ENCODE measurements at regions not wholly inside any gene's neighbourhood (a gene's known extent, or its start where the extent isn't known, plus 50 kb on each side); places are given as distances from the start of the nearest gene placed in this dataset.
"Not testable (repeated sequence)": the region's sequence is repeated elsewhere in the genome, so short reads cannot be mapped to it uniquely, and the experiment has no call there.

DNA sequence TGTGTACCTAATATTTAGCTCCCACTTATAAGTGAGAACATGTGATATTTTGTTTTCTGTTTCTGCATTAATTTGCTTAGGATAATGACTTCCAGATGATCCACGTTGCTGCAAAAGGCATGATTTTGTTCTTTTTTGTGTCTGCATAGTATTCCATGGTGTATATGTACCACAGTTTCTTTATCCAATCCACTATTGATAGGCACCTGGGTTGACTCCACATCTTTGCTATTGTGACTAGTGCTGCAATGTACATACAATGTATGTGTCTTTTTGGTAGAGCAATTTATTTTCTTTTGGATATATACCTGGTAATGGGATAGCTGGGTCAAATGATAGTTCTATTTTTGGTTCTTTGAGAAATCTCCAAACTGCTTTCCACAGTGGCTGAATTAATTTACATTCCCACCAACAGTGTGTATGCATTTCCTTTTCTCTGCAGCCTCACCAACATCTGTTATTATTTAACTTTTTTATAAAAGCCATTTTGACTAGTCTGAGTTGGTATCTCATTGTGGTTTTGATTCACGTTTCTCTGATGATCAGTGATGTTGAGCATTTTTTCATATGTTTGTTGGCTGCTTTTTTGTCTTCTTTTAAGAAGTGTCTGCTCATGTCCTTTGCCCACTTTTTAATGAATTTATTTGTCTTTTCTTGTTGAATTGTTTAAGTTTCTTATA, 102.8 kb upstream of the GAS1 start:
- not testable (repeated sequence) for DNase-seq (ENCODE audit: low spot score)

- DNase-seq (ENCODE audit: low spot score): no peak
These were observed 107.8 kb upstream of the GAS1 start for GRCh38 chr9:87054999-87055686.

- DNase-seq (ENCODE audit: low spot score): no peak
These were observed 112.5 kb upstream of the GAS1 start for GRCh38 chr9:87059772-87060171.

GRCh38 chr9:87062746-87063145, 115.4 kb upstream of the GAS1 start:
- no peak for DNase-seq (ENCODE audit: low spot score)

- DNase-seq (ENCODE audit: low spot score): no peak
These were observed 115.9 kb upstream of the GAS1 start for GRCh38 chr9:87063246-87063645.

- DNase-seq (ENCODE audit: low spot score): no peak
These were observed 116.6 kb upstream of the GAS1 start for GRCh38 chr9:87063871-87064270.

DNA sequence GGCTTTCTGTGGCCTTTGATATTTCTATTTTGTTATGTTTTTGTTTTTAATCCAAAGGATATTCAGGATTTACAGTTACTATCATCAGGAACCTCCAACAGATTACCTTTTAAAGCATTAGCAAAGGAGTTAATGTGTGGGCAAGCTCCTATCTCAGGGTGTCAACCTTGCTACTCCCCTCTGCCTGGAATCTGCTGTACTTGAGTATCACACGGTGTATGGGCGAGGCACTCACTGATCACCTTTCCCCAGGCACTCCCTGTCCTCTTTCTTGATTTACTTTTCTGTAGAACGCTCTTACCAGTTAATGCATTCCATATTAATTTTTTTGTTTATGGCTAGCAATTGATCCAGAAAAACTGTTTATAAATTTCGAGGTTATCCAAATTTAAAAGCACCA, 117.0 kb upstream of the GAS1 start:
- DNase-seq (ENCODE audit: low spot score): no peak

DNA sequence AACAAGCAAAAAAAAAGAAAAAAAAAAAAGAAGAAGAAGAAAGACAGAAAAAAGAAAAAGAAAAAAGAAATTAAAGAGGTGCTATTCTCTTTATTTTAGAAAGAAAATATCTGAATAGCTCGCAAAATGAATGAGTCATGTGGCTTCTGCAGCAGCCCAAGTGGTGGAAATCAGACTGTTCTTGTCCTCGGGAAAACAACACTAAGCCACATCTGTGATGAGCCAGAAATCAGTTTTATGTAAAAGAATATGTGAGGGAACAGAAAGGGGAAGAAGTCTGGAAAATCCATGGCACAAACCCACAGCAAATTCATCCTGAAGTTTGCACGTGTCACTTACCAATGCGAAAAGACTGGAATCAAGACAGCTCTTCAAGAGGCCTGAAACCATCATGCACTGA, 118.7 kb upstream of the GAS1 start:
- no peak for DNase-seq (ENCODE audit: low spot score)

- no peak for DNase-seq (ENCODE audit: low spot score)
These were observed 120.1 kb upstream of the GAS1 start for GRCh38 chr9:87067426-87067825.

GRCh38 chr9:87068177-87068840, 121.0 kb upstream of the GAS1 start:
- DNase-seq (ENCODE audit: low spot score): no peak

- DNase-seq (ENCODE audit: low spot score): no peak
These were observed 122.4 kb upstream of the GAS1 start for GRCh38 chr9:87069690-87070089.

GRCh38 chr9:87070336-87070735, 123.0 kb upstream of the GAS1 start:
- DNase-seq (ENCODE audit: low spot score): no peak

- DNase-seq (ENCODE audit: low spot score): no peak
These were observed 124.2 kb upstream of the GAS1 start for GRCh38 chr9:87071473-87071872.

DNA sequence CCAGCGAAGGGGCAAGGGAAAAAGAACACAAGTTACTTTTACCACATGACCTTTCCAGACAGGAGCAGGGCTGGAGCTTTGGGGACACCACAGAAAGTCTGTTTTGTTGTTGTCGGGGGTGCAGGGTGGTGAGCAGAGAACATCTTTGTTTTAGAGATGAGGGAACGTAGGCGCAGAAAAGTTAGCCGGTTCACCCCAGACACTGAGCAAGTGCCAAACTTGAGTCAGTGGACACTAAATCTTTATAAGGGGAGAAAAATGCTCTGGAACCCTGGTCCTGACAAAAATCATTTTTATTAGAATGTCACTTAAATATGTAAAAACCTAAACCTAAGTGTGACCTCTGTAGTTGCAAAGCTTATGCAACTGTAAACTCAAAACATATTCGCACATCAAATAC, 126.4 kb upstream of the GAS1 start:
- no peak for DNase-seq (ENCODE audit: low spot score)

DNA sequence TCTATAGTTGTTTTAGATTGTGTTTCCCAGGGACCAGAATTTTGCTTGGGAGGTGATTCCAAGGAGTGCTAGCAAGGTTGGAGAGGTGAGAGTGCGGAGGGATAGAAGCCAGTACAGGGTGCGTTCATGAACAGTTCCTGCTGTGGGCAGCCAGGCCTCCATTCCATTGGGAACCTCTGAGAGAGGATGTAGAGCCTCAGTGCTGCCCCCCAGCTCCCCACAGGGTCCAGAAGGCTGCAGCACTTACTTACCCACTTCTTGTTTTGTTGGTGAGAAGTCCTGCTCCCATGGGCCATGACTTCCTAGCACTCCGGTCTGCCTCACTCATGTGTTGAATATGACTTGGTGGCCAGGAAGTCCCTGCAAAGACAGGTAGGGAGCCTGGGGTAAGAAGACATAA, 128.2 kb upstream of the GAS1 start:
- no peak for DNase-seq (ENCODE audit: low spot score)

GRCh38 chr9:87076825-87077224, 129.5 kb upstream of the GAS1 start:
- no peak for DNase-seq (ENCODE audit: low spot score)

DNA sequence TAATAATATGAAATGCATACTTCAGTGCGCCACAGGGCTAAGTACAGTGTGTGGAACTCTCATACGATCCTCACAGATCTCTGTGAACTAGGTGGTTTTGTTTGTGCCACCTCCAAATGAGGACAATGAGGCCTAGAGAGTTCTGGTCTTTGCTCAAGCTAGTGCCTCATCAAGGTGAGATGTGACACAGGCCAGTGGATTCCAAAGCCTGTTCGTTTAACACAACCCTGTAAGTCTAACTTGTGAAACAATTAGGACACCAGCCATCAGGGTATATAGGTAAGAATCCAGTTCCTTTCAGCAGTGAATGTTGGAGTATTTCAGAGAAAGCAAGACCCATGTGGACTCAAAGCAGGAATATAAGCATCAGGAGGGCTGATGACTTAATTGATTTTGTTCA, 130.7 kb upstream of the GAS1 start:
- DNase-seq (ENCODE audit: low spot score): no peak

DNA sequence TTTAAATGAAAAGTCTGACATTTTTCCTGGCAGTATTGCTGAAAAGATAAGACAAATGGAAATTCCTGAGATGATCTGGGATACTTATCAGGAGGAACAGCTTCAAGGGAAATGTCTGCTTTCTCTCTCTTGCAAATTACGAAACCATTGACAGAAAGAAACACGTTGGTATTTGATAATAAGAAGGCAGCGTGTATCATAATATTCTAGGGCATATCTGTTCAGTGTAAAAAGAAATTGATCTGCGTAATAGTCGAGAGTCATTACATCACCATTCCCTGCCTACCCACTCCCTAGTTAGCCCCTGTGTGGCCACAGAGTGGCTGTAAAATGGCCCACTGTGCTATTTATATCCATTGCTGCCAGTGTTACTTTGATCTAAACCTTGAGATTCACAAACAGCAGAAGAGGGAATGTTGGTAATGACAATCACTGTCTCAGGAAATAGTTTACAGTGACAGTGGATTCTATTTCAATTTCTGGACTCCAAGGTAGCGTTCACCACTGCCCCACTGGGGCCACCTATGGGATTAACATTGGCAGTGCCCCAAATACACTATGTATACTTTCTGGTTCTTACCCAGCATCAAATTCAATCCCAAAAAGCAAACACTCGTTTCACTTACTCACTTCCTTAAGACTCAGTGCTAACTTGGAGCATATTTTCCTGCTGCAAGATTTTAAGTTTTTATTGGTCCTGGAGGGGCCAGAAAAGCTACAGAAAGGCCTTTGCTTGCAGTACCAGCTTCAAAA, 133.4 kb upstream of the GAS1 start:
- no peak for DNase-seq (ENCODE audit: low spot score)

GRCh38 chr9:87081503-87081902, 134.2 kb upstream of the GAS1 start:
- DNase-seq (ENCODE audit: low spot score): no peak

DNA sequence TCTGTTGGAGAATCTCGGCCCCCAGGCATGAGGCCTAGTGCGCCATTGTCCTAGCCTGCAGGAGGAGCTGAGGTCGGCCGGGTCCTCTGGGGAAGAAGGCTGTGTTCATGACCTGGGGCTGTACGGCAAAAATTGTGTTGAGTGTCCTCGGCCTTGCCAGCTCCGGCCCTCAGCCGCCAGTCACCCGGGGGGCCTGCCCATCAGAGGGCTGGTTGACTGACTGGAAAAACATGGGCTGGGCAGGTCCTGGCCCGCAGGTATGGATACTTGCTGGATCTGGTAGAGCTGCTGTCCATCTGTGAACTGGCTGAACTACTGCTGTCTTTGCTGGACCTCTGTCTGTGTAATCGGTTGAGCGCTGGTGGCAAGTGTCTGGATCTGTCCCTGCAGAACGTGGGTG, 136.7 kb upstream of the GAS1 start:
- no peak for DNase-seq (ENCODE audit: low spot score)

GRCh38 chr9:87084407-87084806, 137.1 kb upstream of the GAS1 start:
- no peak for DNase-seq (ENCODE audit: low spot score)

- no peak for DNase-seq (ENCODE audit: low spot score)
These were observed 137.8 kb upstream of the GAS1 start for GRCh38 chr9:87085073-87085472.

DNA sequence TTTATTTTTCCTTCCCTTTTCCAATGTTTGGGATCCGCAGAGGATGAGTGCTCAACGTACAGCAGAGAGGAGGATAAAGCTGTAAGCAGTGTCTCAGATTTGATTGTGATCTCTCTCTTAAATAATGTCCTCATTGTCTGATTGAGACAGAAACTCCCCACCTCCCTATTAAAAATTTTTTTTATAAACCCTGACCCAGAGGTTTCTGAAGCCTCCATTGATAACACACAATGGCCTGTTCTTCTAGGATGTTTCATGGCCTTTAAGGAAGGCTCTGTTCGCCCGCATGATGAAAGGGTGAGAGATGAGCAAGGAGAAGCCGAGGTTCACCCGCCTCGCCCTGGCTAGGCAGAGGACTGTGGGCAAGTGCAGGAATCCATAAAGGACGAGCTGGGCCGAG, 138.2 kb upstream of the GAS1 start:
- DNase-seq (ENCODE audit: low spot score): no peak

Measured in LoVo (cell line).